ENCODE measurements at regions not wholly inside any gene's neighbourhood (a gene's known extent, or its start where the extent isn't known, plus 50 kb on each side); places are given as distances from the start of the nearest gene placed in this dataset.

DNA sequence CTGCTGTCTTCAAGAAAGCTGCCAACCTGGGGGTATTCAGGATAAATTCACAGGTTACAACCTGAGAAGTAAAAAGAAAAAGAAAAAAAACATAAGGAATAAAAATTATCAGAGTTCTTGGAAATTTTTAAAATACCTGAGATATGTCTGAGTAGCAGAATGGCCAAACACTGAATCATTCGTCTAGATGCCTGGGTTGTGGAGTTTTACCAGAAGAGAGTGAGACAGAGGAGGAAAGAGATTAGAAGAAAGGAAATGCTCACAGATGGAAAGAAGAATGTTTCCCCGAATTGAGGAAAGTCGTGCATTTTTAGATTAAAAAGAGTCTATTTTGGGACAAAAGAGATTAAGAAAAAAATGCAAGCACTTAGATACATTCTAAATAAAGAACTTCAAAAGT lies 1026.7 kb downstream of the TBC1D22A start:
- Histone ChIP-seq H3K36me3 (no peaks in the 10 kb centered on the region), H3K27ac (no peak overlapping the region), H3K4me1 (ENCODE audit: low read depth) (no peaks in the 10 kb centered on the region), H3K4me3 (no peak overlapping the region), H3K9me3 (ENCODE audit: low read depth) (no peaks in the 10 kb centered on the region), H3K27me3 (no peaks in the 10 kb centered on the region)
- TF ChIP-seq, protein P1, sequence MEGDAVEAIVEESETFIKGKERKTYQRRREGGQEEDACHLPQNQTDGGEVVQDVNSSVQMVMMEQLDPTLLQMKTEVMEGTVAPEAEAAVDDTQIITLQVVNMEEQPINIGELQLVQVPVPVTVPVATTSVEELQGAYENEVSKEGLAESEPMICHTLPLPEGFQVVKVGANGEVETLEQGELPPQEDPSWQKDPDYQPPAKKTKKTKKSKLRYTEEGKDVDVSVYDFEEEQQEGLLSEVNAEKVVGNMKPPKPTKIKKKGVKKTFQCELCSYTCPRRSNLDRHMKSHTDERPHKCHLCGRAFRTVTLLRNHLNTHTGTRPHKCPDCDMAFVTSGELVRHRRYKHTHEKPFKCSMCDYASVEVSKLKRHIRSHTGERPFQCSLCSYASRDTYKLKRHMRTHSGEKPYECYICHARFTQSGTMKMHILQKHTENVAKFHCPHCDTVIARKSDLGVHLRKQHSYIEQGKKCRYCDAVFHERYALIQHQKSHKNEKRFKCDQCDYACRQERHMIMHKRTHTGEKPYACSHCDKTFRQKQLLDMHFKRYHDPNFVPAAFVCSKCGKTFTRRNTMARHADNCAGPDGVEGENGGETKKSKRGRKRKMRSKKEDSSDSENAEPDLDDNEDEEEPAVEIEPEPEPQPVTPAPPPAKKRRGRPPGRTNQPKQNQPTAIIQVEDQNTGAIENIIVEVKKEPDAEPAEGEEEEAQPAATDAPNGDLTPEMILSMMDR (IDR thresholded peaks at IDR 0.05; ENCODE audit: low read depth, low read length): no peak
- DNase-seq (ENCODE audit: low read depth in 1 of 2, low spot score in 1 of 2): no peak

DNA sequence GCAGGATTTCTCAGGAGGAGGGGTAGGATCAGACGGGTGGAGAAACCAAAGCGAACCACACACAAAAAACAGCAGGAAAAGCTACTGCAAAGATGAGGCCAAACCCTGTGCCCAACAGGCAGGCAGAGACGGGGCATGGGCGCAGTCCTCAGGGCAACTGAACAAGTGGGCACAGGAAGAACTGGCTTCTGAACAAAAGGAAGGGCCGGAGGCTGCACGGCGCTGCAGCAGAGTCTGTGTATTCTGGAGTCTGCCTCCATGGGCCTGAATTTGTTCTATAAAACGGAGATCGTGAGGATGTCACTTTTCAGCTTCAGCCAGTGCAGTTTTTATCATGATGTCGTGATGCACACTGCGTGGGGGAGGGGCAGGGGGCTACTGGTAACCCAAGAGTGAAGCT lies 1026.0 kb downstream of the TBC1D22A start:
- TF ChIP-seq, protein P1 (IDR thresholded peaks at IDR 0.05; ENCODE audit: low read depth, low read length): no peak
- Histone ChIP-seq H3K36me3 (no peaks in the 10 kb centered on the region), H3K4me1 (ENCODE audit: low read depth) (no peaks in the 10 kb centered on the region), H3K4me3 (no peak overlapping the region), H3K9me3 (ENCODE audit: low read depth) (no peaks in the 10 kb centered on the region), H3K27ac (no peak overlapping the region), H3K27me3 (no peaks in the 10 kb centered on the region)
- no peak for DNase-seq (ENCODE audit: low read depth in 1 of 2, low spot score in 1 of 2)

DNA sequence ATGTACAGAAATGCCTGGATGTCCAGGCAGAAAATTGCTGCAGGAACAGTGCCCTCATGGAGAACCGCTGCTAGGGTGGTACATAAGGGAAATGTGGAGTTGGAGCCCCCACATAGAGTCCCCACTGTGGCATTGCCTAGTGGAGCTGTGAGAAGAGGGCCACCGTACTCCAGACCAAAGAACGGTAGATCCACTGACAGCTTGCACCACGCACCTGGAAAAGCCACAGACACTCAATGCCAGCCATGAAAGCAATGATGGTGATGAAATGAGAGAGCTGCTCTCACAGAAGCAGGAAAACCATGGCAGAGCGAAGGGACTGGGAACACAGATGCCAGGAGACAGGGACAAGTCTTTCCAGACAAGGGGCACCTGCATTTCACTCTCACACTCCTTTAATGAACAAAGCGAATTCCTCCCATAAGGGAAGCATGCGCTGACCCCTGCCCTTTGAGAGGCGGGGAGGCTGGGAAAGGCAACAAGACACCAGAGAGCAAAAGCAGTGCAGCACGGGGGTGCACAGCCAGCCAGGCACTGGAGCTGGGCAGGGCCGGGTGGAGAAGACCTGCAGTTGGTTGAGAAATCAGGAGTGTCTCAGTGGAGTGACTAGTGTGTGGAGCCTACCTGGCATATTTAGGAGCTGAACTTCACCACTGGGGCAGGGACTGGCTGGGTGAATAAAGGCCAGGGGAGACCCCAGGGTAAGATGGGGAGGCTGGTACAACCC lies 1025.2 kb downstream of the TBC1D22A start:
- Histone ChIP-seq H3K4me3 (no peak overlapping the region), H3K27ac (no peak overlapping the region), H3K4me1 (ENCODE audit: low read depth) (no peaks in the 10 kb centered on the region), H3K36me3 (no peaks in the 10 kb centered on the region), H3K27me3 (no peaks in the 10 kb centered on the region), H3K9me3 (ENCODE audit: low read depth) (no peaks in the 10 kb centered on the region)
- DNase-seq (ENCODE audit: low read depth in 1 of 2, low spot score in 1 of 2): no peak
- TF ChIP-seq, protein P1 (IDR thresholded peaks at IDR 0.05; ENCODE audit: low read depth, low read length): no peak

DNA sequence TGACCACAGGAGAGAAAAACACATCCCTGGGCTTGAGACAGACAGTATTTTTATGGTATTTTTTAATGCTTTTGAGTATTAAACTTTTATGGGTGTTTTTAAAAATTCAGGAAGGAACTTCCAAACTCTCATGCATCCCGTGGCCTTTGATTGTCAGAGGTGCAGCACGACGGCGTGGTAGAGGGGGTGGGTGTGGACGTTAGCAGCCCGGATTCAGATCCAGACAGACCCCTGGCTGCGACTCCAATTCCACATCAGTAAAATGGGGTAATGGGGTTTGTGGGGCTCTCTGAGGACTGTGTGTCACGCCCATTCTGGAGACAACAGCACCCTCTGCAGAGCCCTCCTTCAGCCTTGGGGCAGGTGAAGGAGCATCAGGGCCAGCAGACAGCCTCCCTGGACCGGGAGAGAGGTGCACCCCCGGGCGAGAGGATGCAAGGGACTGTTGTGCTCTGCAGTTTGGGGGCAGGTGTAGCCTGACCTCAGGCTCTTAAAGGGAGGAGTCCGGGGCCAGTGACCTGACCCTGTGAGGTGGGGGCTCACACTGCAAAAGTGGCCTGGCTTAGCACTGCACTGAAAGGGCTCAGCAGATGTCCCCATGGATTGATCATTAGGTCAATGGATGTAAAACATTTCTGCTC lies 1024.3 kb downstream of the TBC1D22A start:
- no peak for DNase-seq (ENCODE audit: low read depth in 1 of 2, low spot score in 1 of 2)
- TF ChIP-seq, protein P1 (IDR thresholded peaks at IDR 0.05; ENCODE audit: low read depth, low read length): no peak

DNA sequence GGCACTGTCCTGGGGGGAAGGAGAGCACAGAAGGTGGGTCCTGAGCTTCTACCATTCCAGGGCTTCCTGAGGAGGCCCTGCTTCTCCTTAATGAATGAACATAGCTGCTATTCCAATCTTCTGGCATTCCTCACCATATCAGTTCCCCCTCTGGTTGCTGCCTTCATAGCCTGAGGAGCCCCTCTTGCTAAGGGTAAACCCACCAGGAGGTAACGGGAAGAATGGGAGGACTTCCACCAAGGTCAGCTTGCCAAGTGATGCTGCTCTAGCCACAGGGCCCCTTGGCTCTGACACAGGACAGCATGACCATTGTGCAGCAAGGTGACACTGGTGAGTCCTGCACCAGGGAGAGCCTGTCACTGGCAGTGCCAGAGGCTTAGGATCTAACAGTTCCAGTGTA lies 1022.5 kb downstream of the TBC1D22A start:
- no peaks in the 10 kb centered on the region for H3K27me3 ChIP-seq
- H3K9me3 ChIP-seq (ENCODE audit: low read depth): no peaks in the 10 kb centered on the region
- no peak overlapping the region for H3K27ac ChIP-seq
- TF ChIP-seq, protein P1 (IDR thresholded peaks at IDR 0.05; ENCODE audit: low read depth, low read length): no peak
- DNase-seq (ENCODE audit: low read depth in 1 of 2, low spot score in 1 of 2): no peak
- no peaks in the 10 kb centered on the region for H3K36me3 ChIP-seq
- no peaks in the 10 kb centered on the region for H3K4me1 ChIP-seq (ENCODE audit: low read depth)
- no peak overlapping the region for H3K4me3 ChIP-seq

More for the DNA sequence above, 1024.3 kb downstream of the TBC1D22A start:
- no peaks in the 10 kb centered on the region for H3K36me3 ChIP-seq
- H3K27me3 ChIP-seq: no peaks in the 10 kb centered on the region
- H3K4me1 ChIP-seq (ENCODE audit: low read depth): no peaks in the 10 kb centered on the region
- no peak overlapping the region for H3K4me3 ChIP-seq
- H3K9me3 ChIP-seq (ENCODE audit: low read depth): no peaks in the 10 kb centered on the region
- H3K27ac ChIP-seq: no peak overlapping the region
